NCI-H82 treated with DMSO at 0.1 percent for 48 hours (cell line): ENCODE measurements at regions not wholly inside any gene's neighbourhood (a gene's known extent, or its start where the extent isn't known, plus 50 kb on each side); places are given as distances from the start of the nearest gene placed in this dataset.

ENCODE experiments used
- DNase-seq: peaks from one replicate; lab custom pipeline; 2025; ENCODE audit not compliant: unreplicated experiment; lab: John Stamatoyannopoulos, UW

DNA sequence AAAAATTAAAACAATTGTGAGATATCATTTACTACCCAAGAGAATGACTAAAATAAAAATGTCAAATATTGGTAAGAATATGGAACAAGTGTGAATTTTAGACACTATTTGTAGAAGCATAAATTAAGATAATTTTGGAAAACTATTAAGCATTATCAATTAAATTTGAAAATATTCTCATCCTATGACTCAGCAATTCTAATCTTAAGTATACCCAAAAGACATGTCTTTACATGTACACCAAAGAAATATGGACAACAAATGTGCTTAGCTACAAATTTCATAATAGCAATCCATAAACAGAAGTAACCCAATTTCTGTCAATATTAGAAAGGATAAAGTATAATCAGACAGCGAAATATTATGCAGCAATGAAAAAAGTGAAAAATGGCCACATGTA, 1032.2 kb upstream of the SEMA6D start:
- no peak for DNase-seq

DNA sequence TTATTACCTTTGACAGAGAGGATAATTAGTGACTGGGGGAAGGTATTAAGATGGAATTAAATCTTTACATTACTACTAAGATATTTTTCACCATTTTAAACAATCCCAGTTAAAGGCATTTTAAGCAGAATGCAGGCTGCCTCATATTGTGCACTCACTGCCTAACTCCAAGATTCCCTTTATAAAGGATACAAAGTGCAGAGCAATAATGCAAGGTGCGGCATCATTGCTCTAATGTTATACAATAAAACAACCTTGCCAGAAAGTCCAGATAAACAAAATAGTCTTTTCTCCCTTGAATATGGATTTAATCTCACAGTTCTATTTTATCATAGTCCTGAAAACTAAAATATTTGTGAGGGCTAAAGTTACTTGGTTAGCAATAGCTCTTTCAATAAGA, 1031.6 kb upstream of the SEMA6D start:
- no peak for DNase-seq

DNA sequence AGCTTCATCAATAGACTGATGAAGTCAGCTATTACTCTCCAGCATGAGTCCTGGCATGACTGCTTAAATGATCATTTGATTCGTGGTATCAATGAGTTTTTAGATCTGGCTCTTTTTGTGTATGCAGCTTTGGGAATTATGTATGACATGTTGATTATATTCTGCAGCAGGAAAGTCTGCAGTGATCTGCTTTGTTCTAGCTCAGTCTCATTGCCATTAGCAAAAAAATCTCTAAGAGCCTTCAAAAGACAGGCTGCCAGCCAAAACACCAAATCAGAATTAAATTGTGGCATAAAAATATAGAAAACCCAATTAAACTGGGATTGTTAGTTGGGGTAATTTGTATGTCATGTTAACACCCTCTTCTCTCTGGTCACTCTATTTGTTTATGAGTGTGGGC, 1021.0 kb upstream of the SEMA6D start:
- DNase-seq: no peak

DNA sequence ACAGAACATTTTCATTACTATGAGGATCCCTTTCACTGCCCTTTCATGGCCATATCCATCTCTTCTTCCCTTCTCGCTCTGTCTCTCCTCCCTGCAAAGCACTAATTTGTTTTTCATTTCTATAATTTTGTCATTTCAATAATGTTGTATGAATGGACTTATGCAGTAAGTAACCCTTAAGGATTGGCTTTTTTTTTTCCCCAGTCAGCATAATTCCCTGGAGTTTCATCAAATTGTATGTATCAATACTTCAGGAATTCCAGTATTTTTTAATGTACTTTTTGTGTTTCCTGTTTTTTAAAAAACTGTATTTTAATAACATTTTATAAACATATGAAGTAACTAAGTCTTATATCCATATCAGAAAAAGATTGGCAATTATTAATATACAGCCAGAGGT, 1016.0 kb upstream of the SEMA6D start:
- DNase-seq: no peak

DNA sequence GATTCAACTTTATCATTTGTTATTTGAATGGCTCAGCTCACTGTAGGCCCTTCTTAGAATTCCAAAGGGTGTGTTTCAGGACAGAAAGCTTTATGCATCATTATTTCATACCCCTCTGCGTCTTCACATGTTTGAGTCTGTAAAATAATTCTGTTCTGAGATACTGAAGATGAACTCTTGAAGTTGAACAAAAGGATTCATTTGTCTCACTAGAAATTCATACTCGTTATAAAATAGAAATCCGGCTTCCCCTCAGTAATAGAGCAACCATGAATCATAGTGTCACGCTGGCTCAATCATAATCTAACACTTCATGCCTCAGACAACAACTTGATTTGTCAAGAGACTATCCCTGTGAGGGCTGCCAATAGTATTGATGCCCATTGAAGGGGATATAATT, 1015.4 kb upstream of the SEMA6D start:
- no peak for DNase-seq

DNA sequence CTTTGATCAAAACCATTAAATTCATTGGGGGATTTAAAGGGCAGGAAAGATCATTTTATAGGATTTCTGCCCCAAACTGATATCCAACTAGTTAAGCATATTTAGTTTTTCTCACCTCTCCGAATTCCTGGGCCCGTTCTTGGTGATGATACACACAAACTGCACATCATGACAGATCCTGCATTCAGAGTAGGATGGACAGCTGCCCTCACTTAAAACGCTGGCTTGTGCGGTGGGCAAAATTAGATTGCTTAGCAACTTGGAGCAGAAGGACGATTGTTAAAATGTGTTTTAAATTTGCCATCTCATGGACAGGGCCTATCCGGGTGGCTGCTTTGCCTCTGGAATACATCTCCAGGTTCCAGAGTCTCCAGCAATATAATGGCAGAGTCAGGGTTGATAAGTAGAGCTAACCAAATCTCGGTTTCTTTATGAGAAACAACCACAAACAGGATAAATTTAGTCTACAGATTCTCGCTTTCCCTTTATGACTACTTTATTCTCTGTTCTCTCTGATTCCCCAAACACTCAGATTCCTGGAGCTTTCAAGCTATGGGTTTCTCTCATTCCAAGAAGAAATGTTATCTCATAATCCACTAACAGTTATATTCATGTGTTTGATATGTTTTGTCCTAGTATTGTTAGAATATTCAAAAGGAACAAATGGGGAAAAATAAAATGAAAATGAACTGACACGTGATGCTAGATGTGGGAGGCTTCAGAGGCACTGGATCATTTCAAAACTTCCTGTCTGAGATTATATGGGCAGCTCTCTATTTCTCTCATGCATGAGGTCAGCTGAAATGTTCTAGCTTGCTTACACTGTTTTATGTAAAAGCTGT, 1014.1 kb upstream of the SEMA6D start:
- DNase-seq: no peak

DNA sequence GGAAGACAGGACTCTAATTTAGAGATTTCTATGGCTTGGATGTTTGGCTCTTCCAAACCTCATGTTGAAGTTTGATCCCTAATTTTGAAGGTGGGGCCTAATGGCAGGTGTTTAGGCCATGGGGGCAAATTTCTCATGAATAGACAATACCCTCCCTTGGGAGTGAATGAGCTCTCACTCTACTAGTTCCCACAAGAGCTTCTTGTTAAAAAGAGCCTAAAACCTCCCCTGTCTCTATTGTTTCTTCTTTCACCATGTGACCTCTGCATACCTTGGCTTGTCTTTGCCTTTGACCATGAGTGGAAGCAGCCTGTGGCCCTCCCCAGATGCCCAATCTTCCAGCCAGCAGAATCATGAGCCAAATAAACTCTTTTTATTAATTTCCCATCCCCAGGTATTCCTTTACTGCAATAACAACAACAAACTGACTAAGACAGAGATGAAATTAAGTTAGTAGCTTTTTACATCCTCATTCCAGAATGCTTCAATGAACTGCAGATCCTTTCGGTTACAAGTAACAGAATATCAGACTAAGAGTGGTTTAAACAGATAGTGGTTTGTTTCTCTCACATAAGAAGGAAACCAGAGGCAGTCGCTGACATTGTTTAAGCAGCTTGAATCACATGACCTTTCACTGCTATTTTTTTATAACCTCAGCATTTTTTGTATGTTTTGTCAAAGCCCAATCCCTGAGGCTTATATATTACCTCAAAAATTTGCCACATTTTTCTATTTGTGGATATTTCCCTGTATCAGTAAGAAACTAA, 1013.3 kb upstream of the SEMA6D start:
- no peak for DNase-seq

DNA sequence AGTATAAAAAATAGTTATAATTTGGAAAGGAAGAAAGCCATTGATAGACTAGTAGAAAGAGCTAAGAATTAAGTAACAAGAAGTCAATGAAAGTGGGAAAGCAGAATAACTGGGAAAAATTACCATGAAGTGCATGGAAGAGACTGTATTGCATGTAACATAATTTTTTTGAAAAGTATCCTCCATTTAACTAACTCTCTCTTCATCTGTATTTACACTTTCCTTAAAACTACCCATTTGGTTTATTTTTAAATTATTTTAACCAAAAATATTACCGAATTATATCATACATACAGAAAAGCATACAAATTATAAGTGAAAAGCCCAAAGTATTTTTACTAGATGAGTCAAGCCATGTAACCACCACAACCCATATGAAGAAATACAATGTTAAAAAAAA, 1009.9 kb upstream of the SEMA6D start:
- DNase-seq: no peak

DNA sequence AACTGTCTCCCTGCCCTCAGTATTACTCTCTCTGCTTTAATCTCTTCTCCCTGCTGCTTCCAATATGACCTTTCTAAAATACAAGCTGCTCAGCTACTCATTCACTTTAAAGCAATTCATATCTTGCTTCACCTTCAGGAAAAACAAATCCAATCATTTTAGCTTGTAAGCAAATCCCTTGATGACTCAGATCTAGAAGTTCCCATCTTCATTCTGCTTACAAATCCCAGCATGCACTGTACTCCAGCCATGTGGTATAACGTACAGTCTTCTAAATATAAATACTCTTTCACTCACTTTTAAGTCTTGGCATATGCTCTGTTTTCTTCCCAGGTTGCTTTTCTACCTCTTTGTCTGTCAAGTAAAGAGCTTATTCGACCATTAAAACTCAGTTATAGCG, 1009.1 kb upstream of the SEMA6D start:
- peak; percentile 15 for DNase-seq

DNA sequence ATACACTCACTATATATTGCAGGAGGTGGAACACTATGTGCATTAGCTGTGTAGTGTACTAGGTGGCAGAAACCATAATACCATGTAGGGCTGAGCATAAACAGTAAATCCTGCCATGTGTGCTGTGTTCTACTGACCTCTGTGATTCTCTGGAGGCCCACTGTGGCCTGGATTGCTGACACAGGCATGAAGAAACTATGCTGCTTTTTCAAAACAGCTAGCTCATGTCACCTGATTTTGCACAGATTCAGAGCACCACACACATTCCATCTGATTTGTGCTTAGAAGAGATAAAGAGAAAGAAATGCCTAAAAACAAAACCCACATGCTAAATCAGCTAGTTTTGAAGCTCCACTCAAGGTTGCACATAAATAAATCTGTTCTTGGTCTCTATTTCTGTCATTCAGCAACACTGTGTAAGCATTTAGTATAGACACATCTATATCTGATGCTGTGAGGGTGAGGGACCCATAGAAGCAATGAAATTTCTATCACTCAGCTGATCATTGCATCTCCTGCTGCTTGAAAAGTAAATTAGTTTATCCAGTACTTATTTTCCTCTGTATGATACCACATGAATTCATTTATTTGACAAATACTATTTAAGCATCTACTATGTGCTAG, 1007.7 kb upstream of the SEMA6D start:
- no peak for DNase-seq

DNA sequence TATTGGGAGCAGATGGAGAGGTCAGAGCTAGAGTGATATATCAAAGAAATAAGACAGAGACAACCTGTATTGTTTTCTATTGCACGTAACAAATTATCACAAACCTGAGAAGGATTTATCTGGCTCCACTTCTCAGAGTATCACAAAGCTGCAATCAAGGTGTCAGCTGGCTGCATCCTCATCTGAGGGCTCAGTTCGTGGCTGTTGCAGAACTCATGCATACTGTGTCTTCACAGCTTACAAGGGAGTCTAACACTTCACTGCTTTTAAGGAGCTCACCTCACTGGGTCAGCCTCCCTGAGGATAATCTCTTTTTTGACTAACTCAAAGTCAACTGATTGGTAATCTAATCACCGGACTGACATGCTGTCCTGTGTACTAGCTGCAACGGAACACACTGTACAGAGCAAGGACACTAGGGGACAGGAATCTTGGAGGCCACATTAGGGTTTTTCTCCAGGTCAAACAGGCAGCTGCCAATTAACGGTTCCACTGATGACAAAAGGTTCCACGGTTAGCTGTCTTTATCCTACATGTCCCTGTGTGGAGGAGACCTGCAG, 1006.8 kb upstream of the SEMA6D start:
- DNase-seq: peak; percentile 43

DNA sequence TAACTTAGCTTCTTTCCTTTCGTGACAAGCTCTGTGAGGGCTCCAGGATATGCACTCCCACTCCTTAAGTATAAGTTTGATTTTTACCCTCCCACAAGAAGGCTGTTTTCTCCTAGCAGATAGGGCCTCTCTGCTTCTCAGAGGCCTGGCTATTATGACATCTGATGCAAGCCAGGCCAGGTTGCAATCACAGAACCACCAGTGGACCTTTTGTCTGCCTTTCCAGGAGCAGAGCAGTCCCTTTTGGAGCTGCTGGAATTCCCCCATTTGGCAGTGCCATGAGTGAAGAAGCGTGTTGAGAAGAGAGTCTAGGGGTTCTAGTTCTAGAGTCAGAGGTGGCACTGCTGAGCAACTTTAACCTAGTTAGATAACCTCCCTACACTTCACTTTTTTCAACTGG, 1004.3 kb upstream of the SEMA6D start:
- DNase-seq: no peak

DNA sequence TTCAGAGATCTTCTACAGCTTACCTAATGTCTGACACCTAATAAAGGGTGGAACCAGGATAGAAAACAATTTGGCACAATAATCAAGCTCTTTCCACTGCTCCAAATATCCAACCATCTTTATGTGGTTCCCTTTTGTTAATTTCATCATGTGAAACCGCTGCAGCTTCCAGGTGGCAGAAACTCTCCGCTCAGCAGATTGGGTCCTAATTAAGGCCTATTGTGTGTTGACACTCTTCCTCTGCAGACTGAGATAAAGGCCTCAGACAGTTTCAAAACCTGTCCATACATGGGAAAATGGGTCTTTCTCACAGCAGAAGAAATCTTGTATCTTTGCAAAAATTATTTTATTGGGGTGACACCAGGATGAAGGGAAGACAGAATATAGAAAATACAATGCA, 1002.4 kb upstream of the SEMA6D start:
- no peak for DNase-seq

DNA sequence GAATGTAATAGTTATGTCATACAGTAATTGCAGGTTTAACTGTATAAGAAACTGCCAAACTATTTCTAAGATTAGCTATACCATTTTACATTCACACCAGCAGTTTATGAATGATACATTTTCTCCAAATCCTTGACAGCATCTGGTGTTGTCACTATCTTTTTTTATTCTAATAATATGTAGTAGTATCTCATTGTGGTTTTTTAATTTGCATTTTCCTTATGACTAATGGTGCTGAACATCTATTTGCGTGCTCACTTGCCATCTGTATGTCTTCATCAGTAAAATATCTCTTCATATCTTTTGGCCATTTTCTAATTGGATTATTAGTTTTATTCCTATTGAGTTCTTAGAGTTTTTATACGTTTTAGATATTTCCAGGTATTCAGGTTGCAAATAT, 994.0 kb upstream of the SEMA6D start:
- DNase-seq: no peak

DNA sequence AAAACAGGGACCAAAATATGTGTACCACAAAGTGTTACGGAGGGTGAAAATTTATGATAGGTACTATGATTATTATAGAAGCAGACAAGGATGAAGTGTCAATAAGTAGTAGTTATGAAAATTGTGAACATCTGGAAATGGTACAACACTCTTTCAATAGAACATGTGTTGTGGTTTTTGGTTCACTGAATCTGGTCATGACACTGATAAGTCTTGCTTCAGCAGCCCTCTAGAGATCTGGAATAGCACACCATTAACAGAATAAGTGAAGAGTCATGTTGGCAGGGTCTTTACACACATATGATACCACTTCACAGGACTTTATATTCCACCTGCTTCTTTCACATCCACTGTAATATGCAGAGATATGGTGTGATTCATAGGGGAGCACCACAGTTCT, 985.2 kb upstream of the SEMA6D start:
- DNase-seq: no peak

DNA sequence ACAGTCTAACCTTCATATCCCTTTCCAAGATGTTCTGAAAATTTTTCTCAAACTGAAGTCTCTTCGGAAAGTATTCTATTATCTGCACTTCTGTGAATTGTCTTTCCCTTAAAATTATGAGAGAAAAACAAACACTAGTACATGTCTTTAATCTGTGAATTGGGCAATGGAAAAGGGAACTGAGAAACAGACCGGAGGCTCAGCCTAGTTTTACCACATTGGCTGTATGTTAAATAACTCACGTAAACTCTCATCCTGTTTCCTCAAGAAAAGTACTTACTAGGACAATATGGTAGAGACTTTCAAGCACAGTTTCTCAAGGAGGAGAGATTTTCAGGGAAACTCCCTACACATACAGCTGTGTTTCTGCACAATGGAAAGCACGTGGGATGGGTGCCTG, 982.2 kb upstream of the SEMA6D start:
- no peak for DNase-seq

DNA sequence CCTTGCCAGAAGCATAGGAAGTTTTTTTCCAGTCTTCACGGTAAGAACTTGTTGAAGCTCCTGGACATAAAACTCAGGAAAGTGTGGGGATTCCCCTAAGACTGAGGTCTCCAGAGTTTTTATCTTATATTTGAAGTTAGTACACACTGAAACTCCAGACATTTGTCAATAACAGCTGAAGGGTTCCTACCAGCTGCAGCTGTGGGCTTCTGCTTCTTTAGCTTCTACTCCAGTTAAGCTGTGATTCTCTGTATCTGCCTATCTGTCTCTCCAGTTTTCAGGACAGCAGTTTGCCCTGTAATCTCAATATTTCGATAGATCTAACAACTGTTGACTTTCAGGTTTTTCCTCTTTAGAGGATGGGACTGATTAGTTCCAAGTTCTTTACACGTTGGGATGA, 966.0 kb upstream of the SEMA6D start:
- DNase-seq: no peak

DNA sequence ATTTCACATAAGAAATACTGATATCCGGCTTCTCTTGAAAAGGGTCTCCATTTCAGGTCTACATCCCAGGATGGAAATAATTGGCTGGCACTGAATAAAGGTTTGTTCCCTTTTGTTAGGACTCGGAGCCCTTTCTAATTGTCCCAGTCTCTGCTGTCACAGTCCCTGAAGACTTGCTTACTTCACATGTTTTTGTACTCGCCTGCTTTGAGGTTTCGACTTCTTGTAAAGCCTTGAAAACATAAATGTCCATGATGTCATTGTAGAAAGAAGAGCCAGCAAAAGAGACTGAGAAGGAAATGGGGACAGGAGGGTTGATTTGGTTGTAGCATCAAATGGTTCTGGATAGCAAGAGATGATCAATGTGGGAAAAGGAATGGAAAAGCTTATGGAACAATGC, 963.4 kb upstream of the SEMA6D start:
- DNase-seq: no peak

DNA sequence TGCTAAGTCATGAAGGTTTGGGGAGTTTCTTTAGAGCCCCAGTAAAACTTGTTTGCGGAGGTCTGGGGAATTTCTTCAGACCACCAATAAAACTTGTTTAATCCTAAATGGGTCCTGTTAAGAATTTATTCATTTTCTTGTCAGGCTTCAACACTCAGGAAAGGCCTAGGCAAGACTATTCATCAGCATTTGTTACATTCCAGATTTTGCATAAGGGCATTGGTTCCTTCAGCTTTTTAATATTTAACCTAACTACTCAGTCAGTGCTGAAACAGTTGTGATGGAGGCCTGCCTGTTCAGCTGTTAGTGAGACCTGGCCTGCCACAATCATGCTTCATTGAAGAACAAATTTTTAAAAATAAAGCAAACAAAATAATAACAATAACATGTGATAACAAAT, 954.2 kb upstream of the SEMA6D start:
- DNase-seq: no peak

DNA sequence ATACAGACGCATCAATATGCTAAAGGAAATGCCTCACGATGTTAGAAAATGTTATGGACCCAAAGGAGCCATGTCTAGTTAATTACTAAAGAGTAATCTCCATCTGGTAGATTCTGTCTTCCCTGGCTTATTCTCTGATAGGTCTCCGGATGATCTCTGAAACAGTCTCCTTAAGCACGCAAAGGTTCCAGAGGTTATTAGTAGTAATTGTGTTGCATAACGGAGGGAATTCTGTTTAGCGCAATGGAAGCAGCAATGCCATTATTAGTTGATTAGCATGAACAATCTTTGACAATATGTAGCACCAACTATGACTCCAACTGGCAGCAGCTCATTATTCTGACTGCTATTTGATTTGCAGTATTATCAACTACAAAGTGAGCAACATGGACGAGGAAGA, 952.5 kb upstream of the SEMA6D start:
- DNase-seq: no peak

DNA sequence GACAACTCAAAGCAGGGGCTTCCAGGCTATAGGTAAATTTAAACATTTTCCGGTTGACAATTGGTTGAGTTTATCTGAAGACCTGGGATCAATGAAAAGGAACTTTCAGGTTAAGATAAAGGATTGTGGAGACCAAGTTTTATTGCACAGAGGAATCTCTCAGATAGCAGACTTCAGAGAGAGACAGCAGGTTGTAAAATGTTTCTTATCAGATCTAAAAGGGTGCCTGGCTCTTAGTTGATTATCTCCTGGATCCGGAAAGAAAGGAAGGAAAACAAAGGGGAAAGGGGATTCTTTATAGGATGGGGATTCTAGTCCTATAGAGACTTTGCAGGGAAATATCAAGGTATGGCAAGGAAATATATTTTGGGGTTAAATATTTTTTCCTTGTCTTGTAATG, 951.3 kb upstream of the SEMA6D start:
- DNase-seq: no peak

DNA sequence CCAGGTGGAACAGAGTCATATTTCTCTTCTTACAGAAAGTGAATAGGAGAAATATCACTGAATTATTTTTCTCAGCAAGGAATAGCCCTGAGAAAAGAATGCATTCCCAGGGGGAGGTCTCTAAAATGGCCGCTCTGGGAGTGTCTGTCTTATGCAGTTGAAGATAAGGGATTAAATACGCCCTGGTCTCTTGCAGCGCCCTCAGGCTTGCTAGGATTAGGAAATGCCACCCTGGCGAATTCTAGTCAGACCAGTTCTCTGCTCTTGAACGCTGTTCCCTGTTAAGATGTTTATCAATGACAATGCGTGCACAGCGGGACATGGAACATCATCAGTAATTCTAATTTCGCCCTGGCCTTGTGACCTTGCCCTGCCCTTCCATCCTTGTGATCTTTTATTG, 949.0 kb upstream of the SEMA6D start:
- no peak for DNase-seq
